H1 (cell line): ENCODE measurements at regions not wholly inside any gene's neighbourhood (a gene's known extent, or its start where the extent isn't known, plus 50 kb on each side); places are given as distances from the start of the nearest gene placed in this dataset.

ENCODE experiments used
- CREB1 ChIP-seq: IDR thresholded peaks from 2 replicates; pipeline ENCODE4 v1.6.1; 2012; ENCODE audit warnings: inconsistent platforms
- EGR1 ChIP-seq: IDR thresholded peaks from 2 replicates; pipeline ENCODE4 v1.6.1; 2011; ENCODE audit warnings: low read depth, low read length, borderline replicate concordance
- EZH2 ChIP-seq: fragments of 200-600 bp; sonication (generic); IDR thresholded peaks from 2 replicates; pipeline ENCODE4 v1.7.1; 2012; ENCODE audit warnings: low read depth, mild to moderate bottlenecking, moderate library complexity, low read length, inconsistent platforms; ENCODE audit not compliant: severe bottlenecking
- FOSL1 ChIP-seq: IDR thresholded peaks from 2 replicates; pipeline ENCODE4 v1.6.1; 2011; ENCODE audit warnings: mild to moderate bottlenecking, low read depth, low read length, moderate library complexity; ENCODE audit not compliant: insufficient read depth
- NRF1 ChIP-seq: IDR thresholded peaks from 2 replicates; pipeline ENCODE4 v1.6.1; 2011; ENCODE audit warnings: mild to moderate bottlenecking, low read depth, low read length, improper control_type of control experiment
- PHF8 ChIP-seq: fragments of 200-600 bp; sonication (generic); conservative IDR thresholded peaks from 2 replicates; pipeline ENCODE4 v1.7.1; 2012; ENCODE audit warnings: low read depth, mild to moderate bottlenecking, inconsistent platforms, low read length, moderate library complexity
- POLR2A ChIP-seq, 2 experiments: IDR thresholded peaks; 1 replicate in 1 of 2; 2 replicates in 1 of 2; pipeline ENCODE4 v1.6.1; 2011; ENCODE audit warnings: low read depth in 2 of 2, low read length in 2 of 2, mild to moderate bottlenecking in 2 of 2; ENCODE audit errors: control extremely low read depth in 1 of 2
- RFX5 ChIP-seq: IDR thresholded peaks from 2 replicates; pipeline ENCODE4 v1.6.1; 2011; ENCODE audit warnings: low read depth, low read length, improper control_type of control experiment, borderline replicate concordance
- RNF2 ChIP-seq: fragments of 200-900, 300-1000 bp; sonication (generic); IDR thresholded peaks from 2 replicates; pipeline ENCODE4 v1.7.1; 2016; ENCODE audit warnings: borderline replicate concordance, low read depth, mild to moderate bottlenecking, antibody characterized with exemption, low read length; ENCODE audit not compliant: poor library complexity, severe bottlenecking; ENCODE audit errors: missing control alignments
- SAP30 ChIP-seq: fragments of 300-600 bp; sonication (generic); IDR thresholded peaks from 2 replicates; pipeline ENCODE4 v1.7.1; 2012; ENCODE audit warnings: low read length, moderate library complexity, mild to moderate bottlenecking, inconsistent platforms; ENCODE audit not compliant: insufficient read depth, insufficient replicate concordance
- SRF ChIP-seq: IDR thresholded peaks from 2 replicates; pipeline ENCODE4 v1.6.1; 2011; ENCODE audit warnings: mild to moderate bottlenecking, low read depth, low read length, moderate library complexity
- TBP ChIP-seq: IDR thresholded peaks from 2 replicates; pipeline ENCODE4 v1.6.1; 2011; ENCODE audit warnings: low read depth, low read length, improper control_type of control experiment
- YY1 ChIP-seq: IDR thresholded peaks from 2 replicates; pipeline ENCODE4 v1.6.1; 2011; ENCODE audit warnings: low read depth, mild to moderate bottlenecking, low read length
- TF ChIP-seq, protein P1 (sequence below), 3 experiments: IDR thresholded peaks; 1 replicate in 2 of 3; 2 replicates in 1 of 3; pipeline versions ENCODE4 v1.5.1 to v1.6.1; 2011; ENCODE audit warnings: low read length in 3 of 3, mild to moderate bottlenecking in 3 of 3, inconsistent platforms in 2 of 3, low read depth in 1 of 3, moderate library complexity in 1 of 3; ENCODE audit not compliant: insufficient read depth in 1 of 3; ENCODE audit errors: control extremely low read depth in 1 of 3

DNA sequence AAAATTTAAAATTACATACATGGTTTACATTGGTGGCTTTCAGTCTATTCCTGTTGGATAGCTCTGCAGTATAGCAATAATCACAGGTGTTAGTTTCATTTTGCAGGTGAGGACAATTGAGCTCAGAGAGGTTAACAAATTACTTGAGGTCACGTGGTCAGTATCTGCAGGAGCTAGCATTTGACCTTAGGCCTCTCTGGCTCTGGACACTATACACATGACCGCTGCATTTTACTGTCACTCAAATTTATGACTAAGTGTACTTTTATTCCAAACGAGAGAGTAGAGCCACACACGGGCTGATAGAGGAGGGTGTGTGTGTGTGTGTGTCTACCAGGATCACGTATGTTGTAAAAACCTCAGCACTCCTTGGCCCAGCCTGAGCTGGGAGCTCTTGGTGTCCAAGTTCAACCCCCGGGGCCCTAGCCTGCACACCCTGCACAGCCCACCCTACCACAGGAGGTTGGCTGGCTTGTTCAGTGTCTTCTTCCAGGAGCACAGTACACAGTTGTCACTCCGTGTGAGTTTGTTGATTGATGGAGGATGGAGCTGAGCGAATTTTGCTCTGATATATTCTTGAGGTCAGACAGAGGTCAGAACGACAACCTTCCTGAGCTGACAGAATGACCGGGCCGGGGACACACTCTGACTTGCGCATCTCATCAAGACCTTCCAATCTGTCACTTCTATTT is 272.7 kb downstream of the GFRA1 start:
- TF ChIP-seq RFX5 (no peak), RNF2 (no peak), YY1 (no peak), TBP (no peak), POLR2A (IDR thresholded peaks at IDR 0.05; ENCODE audit: control extremely low read depth in 1 of 2, low read depth in 2 of 2, low read length in 2 of 2) (no peak), EZH2 (no peak), NRF1 (no peak), SRF (no peak), EGR1 (no peak), CREB1 (no peak), PHF8 (no peak), SAP30 (no peak), FOSL1 (no peak)
- TF ChIP-seq, protein P1, sequence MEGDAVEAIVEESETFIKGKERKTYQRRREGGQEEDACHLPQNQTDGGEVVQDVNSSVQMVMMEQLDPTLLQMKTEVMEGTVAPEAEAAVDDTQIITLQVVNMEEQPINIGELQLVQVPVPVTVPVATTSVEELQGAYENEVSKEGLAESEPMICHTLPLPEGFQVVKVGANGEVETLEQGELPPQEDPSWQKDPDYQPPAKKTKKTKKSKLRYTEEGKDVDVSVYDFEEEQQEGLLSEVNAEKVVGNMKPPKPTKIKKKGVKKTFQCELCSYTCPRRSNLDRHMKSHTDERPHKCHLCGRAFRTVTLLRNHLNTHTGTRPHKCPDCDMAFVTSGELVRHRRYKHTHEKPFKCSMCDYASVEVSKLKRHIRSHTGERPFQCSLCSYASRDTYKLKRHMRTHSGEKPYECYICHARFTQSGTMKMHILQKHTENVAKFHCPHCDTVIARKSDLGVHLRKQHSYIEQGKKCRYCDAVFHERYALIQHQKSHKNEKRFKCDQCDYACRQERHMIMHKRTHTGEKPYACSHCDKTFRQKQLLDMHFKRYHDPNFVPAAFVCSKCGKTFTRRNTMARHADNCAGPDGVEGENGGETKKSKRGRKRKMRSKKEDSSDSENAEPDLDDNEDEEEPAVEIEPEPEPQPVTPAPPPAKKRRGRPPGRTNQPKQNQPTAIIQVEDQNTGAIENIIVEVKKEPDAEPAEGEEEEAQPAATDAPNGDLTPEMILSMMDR (IDR thresholded peaks at IDR 0.05; ENCODE audit: control extremely low read depth in 1 of 3, insufficient read depth in 1 of 3, low read depth in 1 of 3, low read length in 3 of 3): no peak
